Urinary bladder (tissue), 3 donors: ENCODE measurements at regions not wholly inside any gene's neighbourhood (a gene's known extent, or its start where the extent isn't known, plus 50 kb on each side); places are given as distances from the start of the nearest gene placed in this dataset.

Source experiments
- DNase-seq: peaks from one replicate; pipeline ENCODE4 v3.0.0-alpha.2; 2015; ENCODE audit errors: extremely low spot score
- H3K27ac ChIP-seq: one replicate; pipeline ENCODE4 v1.5.1; 2013; ENCODE audit warnings: low read depth, mild to moderate bottlenecking, moderate library complexity
- H3K36me3 ChIP-seq: one replicate; pipeline ENCODE4 v1.6.1; 2013; ENCODE audit warnings: mild to moderate bottlenecking, moderate library complexity; ENCODE audit not compliant: insufficient read depth
- H3K4me1 ChIP-seq: one replicate; pipeline ENCODE4 v1.6.1; 2013; ENCODE audit warnings: mild to moderate bottlenecking, moderate library complexity; ENCODE audit not compliant: insufficient read depth
- H3K4me3 ChIP-seq: one replicate; pipeline ENCODE4 v1.5.1; 2013; ENCODE audit warnings: low read depth, low read length
- WGBS: extraction: QIAGEN DNeasy Blood & Tissue Kit; methylation state at CpG from one replicate; pipeline ENCODE4 v1.1.7; 2013; 5-methylcytosine and 5-hydroxymethylcytosine counted together
- donor health status: healthy with polysubstance abuse.
- donor health status: healthy.

GRCh38 chr17:74110467-74110866 is 93.0 kb upstream of the RPL38 start:
- no peak for DNase-seq
- WGBS, result 28% methylated on average over 10 of the region's 10 CpGs
- H3K4me3 ChIP-seq, result no peak overlapping the region
- no peaks in the 10 kb centered on the region for H3K4me1 ChIP-seq
- no peak overlapping the region for H3K27ac ChIP-seq
- H3K36me3 ChIP-seq, result no peaks in the 10 kb centered on the region

GRCh38 chr17:74113326-74113725 is 90.2 kb upstream of the RPL38 start:
- no peak overlapping the region for H3K27ac ChIP-seq
- no peak overlapping the region for H3K4me3 ChIP-seq
- H3K4me1 ChIP-seq, result no peaks in the 10 kb centered on the region
- 97% methylated on average over 41 of the region's 41 CpGs for WGBS
- H3K36me3 ChIP-seq, result no peaks in the 10 kb centered on the region
- DNase-seq, result no peak

GRCh38 chr17:74113952-74114351 is 89.5 kb upstream of the RPL38 start:
- H3K4me3 ChIP-seq, result no peak overlapping the region
- H3K36me3 ChIP-seq, result no peaks in the 10 kb centered on the region
- no peak for DNase-seq
- WGBS, result 66% methylated on average over 23 of the region's 23 CpGs
- no peaks in the 10 kb centered on the region for H3K4me1 ChIP-seq
- H3K27ac ChIP-seq, result no peak overlapping the region

- WGBS, result 80% methylated on average over 10 of the region's 10 CpGs
- no peak overlapping the region for H3K4me3 ChIP-seq
- no peaks in the 10 kb centered on the region for H3K36me3 ChIP-seq
- DNase-seq, result no peak
- no peaks in the 10 kb centered on the region for H3K4me1 ChIP-seq
- H3K27ac ChIP-seq, result no peak overlapping the region
Measured at GRCh38 chr17:74114881-74115470, 88.5 kb upstream of the RPL38 start.

GRCh38 chr17:74115586-74115985 is 87.9 kb upstream of the RPL38 start:
- H3K4me3 ChIP-seq, result no peak overlapping the region
- WGBS, result 70% methylated on average over 7 of the region's 7 CpGs
- no peak for DNase-seq
- H3K36me3 ChIP-seq, result no peaks in the 10 kb centered on the region
- no peak overlapping the region for H3K27ac ChIP-seq
- H3K4me1 ChIP-seq, result no peaks in the 10 kb centered on the region

- 46% methylated on average over 9 of the region's 9 CpGs for WGBS
- no peak overlapping the region for H3K4me3 ChIP-seq
- H3K36me3 ChIP-seq, result no peaks in the 10 kb centered on the region
- DNase-seq, result no peak
- no peak overlapping the region for H3K27ac ChIP-seq
- no peaks in the 10 kb centered on the region for H3K4me1 ChIP-seq
Measured at GRCh38 chr17:74116087-74116717, 87.3 kb upstream of the RPL38 start.

- no peak for DNase-seq
- H3K4me1 ChIP-seq, result no peaks in the 10 kb centered on the region
- H3K27ac ChIP-seq, result no peak overlapping the region
- H3K36me3 ChIP-seq, result no peaks in the 10 kb centered on the region
- WGBS, result 58% methylated on average over 21 of the region's 21 CpGs
- no peak overlapping the region for H3K4me3 ChIP-seq
Measured at GRCh38 chr17:74117087-74117698, 86.3 kb upstream of the RPL38 start.

GRCh38 chr17:74117999-74118421 is 85.5 kb upstream of the RPL38 start:
- 62% methylated on average over 5 of the region's 5 CpGs for WGBS
- no peak overlapping the region for H3K27ac ChIP-seq
- DNase-seq, result no peak
- H3K36me3 ChIP-seq, result no peaks in the 10 kb centered on the region
- no peak overlapping the region for H3K4me3 ChIP-seq
- no peaks in the 10 kb centered on the region for H3K4me1 ChIP-seq

- no peaks in the 10 kb centered on the region for H3K36me3 ChIP-seq
- DNase-seq, result no peak
- H3K4me3 ChIP-seq, result no peak overlapping the region
- H3K4me1 ChIP-seq, result no peaks in the 10 kb centered on the region
- H3K27ac ChIP-seq, result no peak overlapping the region
- 46% methylated on average over 8 of the region's 8 CpGs for WGBS
Measured at GRCh38 chr17:74118504-74118903, 85.0 kb upstream of the RPL38 start.

GRCh38 chr17:74119049-74119580 is 84.4 kb upstream of the RPL38 start:
- H3K36me3 ChIP-seq, result no peaks in the 10 kb centered on the region
- H3K4me3 ChIP-seq, result no peak overlapping the region
- H3K4me1 ChIP-seq, result no peaks in the 10 kb centered on the region
- 88% methylated on average over 16 of the region's 16 CpGs for WGBS
- H3K27ac ChIP-seq, result no peak overlapping the region
- no peak for DNase-seq

GRCh38 chr17:74119965-74120364 is 83.5 kb upstream of the RPL38 start:
- H3K36me3 ChIP-seq, result no peaks in the 10 kb centered on the region
- no peak overlapping the region for H3K27ac ChIP-seq
- no peaks in the 10 kb centered on the region for H3K4me1 ChIP-seq
- H3K4me3 ChIP-seq, result no peak overlapping the region
- WGBS, result 92% methylated on average over 4 of the region's 4 CpGs
- DNase-seq, result no peak

GRCh38 chr17:74123350-74123749 is 80.1 kb upstream of the RPL38 start:
- no peak for DNase-seq
- Histone ChIP-seq H3K4me3 (no peak overlapping the region), H3K4me1 (no peaks in the 10 kb centered on the region), H3K27ac (no peak overlapping the region), H3K36me3 (no peaks in the 10 kb centered on the region)

- WGBS, result 90% methylated on average over 9 of the region's 9 CpGs
- H3K4me1 ChIP-seq, result no peaks in the 10 kb centered on the region
- H3K36me3 ChIP-seq, result no peaks in the 10 kb centered on the region
- no peak overlapping the region for H3K4me3 ChIP-seq
- H3K27ac ChIP-seq, result no peak overlapping the region
- DNase-seq, result no peak
Measured at GRCh38 chr17:74123866-74124444, 79.5 kb upstream of the RPL38 start.

GRCh38 chr17:74125156-74125555 is 78.3 kb upstream of the RPL38 start:
- no peak overlapping the region for H3K4me3 ChIP-seq
- H3K4me1 ChIP-seq, result no peaks in the 10 kb centered on the region
- H3K36me3 ChIP-seq, result no peaks in the 10 kb centered on the region
- no peak for DNase-seq
- H3K27ac ChIP-seq, result no peak overlapping the region
- 46% methylated on average over 4 of the region's 4 CpGs for WGBS
